NOMO-1 (cell line): ENCODE measurements at regions not wholly inside any gene's neighbourhood (a gene's known extent, or its start where the extent isn't known, plus 50 kb on each side); places are given as distances from the start of the nearest gene placed in this dataset.

ENCODE experiments used
- DNase-seq, 2 experiments: peaks; one replicate each; lab custom pipeline; 2025; ENCODE audit not compliant: unreplicated experiment in 2 of 2; lab: John Stamatoyannopoulos, UW

- no peak for DNase-seq
Measured at GRCh38 chr9:107991581-107991980, 502.0 kb upstream of the KLF4 start.

GRCh38 chr9:107989544-107989943, 500.0 kb upstream of the KLF4 start:
- DNase-seq: peak; percentile 85 to 92

GRCh38 chr9:107989099-107989498, 499.5 kb upstream of the KLF4 start:
- no peak for DNase-seq

- DNase-seq: no peak
Measured at GRCh38 chr9:107984956-107985355, 495.4 kb upstream of the KLF4 start.

- no peak for DNase-seq
Measured at GRCh38 chr9:107983762-107984161, 494.2 kb upstream of the KLF4 start.

- no peak for DNase-seq
Measured at GRCh38 chr9:107983181-107983603, 493.6 kb upstream of the KLF4 start.

- peak; percentile 65 to 92 for DNase-seq
Measured at GRCh38 chr9:107982745-107983144, 493.2 kb upstream of the KLF4 start.

- DNase-seq: peak; percentile 47 to 62
Measured at GRCh38 chr9:107982001-107982400, 492.4 kb upstream of the KLF4 start.

- DNase-seq: no peak
Measured at GRCh38 chr9:107980984-107981383, 491.4 kb upstream of the KLF4 start.

GRCh38 chr9:107976767-107977166, 487.2 kb upstream of the KLF4 start:
- DNase-seq: no peak

- no peak for DNase-seq
Measured at GRCh38 chr9:107975426-107976010, 485.9 kb upstream of the KLF4 start.

- no peak for DNase-seq
Measured at GRCh38 chr9:107973451-107973850, 483.9 kb upstream of the KLF4 start.

GRCh38 chr9:107972346-107972745, 482.8 kb upstream of the KLF4 start:
- no peak for DNase-seq

- DNase-seq: no peak
Measured at GRCh38 chr9:107971241-107971640, 481.7 kb upstream of the KLF4 start.

- DNase-seq: no peak
Measured at GRCh38 chr9:107970726-107971125, 481.2 kb upstream of the KLF4 start.

GRCh38 chr9:107969727-107970126, 480.2 kb upstream of the KLF4 start:
- DNase-seq: no peak

- no peak for DNase-seq
Measured at GRCh38 chr9:107969141-107969540, 479.6 kb upstream of the KLF4 start.

GRCh38 chr9:107963246-107963645, 473.7 kb upstream of the KLF4 start:
- no peak for DNase-seq

- no peak for DNase-seq
Measured at GRCh38 chr9:107960916-107961315, 471.3 kb upstream of the KLF4 start.

- no peak for DNase-seq
Measured at GRCh38 chr9:107954312-107954711, 464.7 kb upstream of the KLF4 start.

GRCh38 chr9:107953556-107954125, 464.1 kb upstream of the KLF4 start:
- DNase-seq: no peak

- no peak for DNase-seq
Measured at GRCh38 chr9:107952773-107953172, 463.2 kb upstream of the KLF4 start.

- DNase-seq: no peak
Measured at GRCh38 chr9:107951511-107951910, 461.9 kb upstream of the KLF4 start.
